OCI-LY7 (cell line): ENCODE measurements at regions not wholly inside any gene's neighbourhood (a gene's known extent, or its start where the extent isn't known, plus 50 kb on each side); places are given as distances from the start of the nearest gene placed in this dataset.

ENCODE experiments used
- BruUV-seq: library from RNA; stranded (reverse); fragments of 400-500 nt; replicated peaks from 2 replicates; lab custom pipeline; 2021; lab: Mats Ljungman, UMichigan
- CTCF ChIA-PET: fragments of 300-600 bp; sonication (Branson Sonifier 250); formaldehyde crosslinking; loops from one replicate; lab custom pipeline; 2022; ENCODE audit warnings: antibody characterized with exemption; ENCODE audit not compliant: unreplicated experiment; lab: Charles Lee
- POLR2A ChIA-PET: fragments of 300-600 bp; sonication (Branson Sonifier 250); formaldehyde crosslinking; loops from one replicate; lab custom pipeline; 2022; ENCODE audit warnings: antibody characterized with exemption; lab: Charles Lee
- DNase-seq: peaks from one replicate; pipeline ENCODE4 v3.0.0-alpha.2; 2015; ENCODE audit warnings: low spot score
- H2AFZ ChIP-seq: fragments of 200-600 bp; sonication (generic), shearing (Covaris generic); 2 replicates; pipeline ENCODE4 v1.6.1; 2014; ENCODE audit warnings: mild to moderate bottlenecking, antibody characterized with exemption, low read length, moderate library complexity
- H3K27ac ChIP-seq: fragments of 200-600 bp; sonication (generic); 2 replicates; pipeline ENCODE4 v1.5.1; 2014; ENCODE audit warnings: mixed run types, low read depth, mild to moderate bottlenecking, moderate library complexity, low read length, inconsistent platforms; ENCODE audit not compliant: poor library complexity, severe bottlenecking
- H3K36me3 ChIP-seq: fragments of 200-600 bp; sonication (generic); 2 replicates; pipeline ENCODE4 v1.6.1; 2014; ENCODE audit warnings: mild to moderate bottlenecking, antibody characterized with exemption, low read length, moderate library complexity, mixed read lengths; ENCODE audit not compliant: insufficient read depth
- H3K4me1 ChIP-seq: fragments of 200-600 bp; sonication (generic); 2 replicates; pipeline ENCODE4 v1.5.1; 2014; ENCODE audit warnings: mild to moderate bottlenecking, low read length; ENCODE audit not compliant: insufficient read depth, poor library complexity, severe bottlenecking
- H3K4me2 ChIP-seq: fragments of 200-600 bp; sonication (generic); 2 replicates; pipeline ENCODE4 v1.6.1; 2014; ENCODE audit warnings: mild to moderate bottlenecking, low read length
- H3K4me3 ChIP-seq: fragments of 200-600 bp; sonication (generic); 2 replicates; pipeline ENCODE4 v1.5.1; 2014; ENCODE audit warnings: mild to moderate bottlenecking, low read depth, low read length; ENCODE audit not compliant: poor library complexity, severe bottlenecking
- H3K79me2 ChIP-seq: fragments of 200-600 bp; sonication (generic); 2 replicates; pipeline ENCODE4 v1.6.1; 2016; ENCODE audit warnings: low read depth, mild to moderate bottlenecking, low read length, moderate library complexity, mixed read lengths; ENCODE audit not compliant: insufficient read depth
- H3K9me2 ChIP-seq: fragments of 200-600 bp; sonication (generic); 2 replicates; pipeline ENCODE4 v1.6.1; 2016; ENCODE audit warnings: mild to moderate bottlenecking, low read length, mixed read lengths; ENCODE audit not compliant: insufficient read depth
- H3K9me3 ChIP-seq: fragments of 200-600 bp; sonication (generic); 2 replicates; pipeline ENCODE4 v1.6.1; 2014; ENCODE audit warnings: mild to moderate bottlenecking, mixed run types, low read length, mixed read lengths
- H4K20me1 ChIP-seq: fragments of 200-600 bp; sonication (generic); 2 replicates; pipeline ENCODE4 v1.6.1; 2014; ENCODE audit warnings: mild to moderate bottlenecking, antibody characterized with exemption, low read length, moderate library complexity, mixed read lengths; ENCODE audit not compliant: insufficient read depth
- CTCF ChIP-seq: fragments of 200-600 bp; sonication (generic); conservative IDR thresholded peaks from 2 replicates; pipeline ENCODE4 v1.5.1; 2014; ENCODE audit warnings: mild to moderate bottlenecking, antibody characterized with exemption, low read length, moderate library complexity, mixed read lengths
- EZH2phosphoT487 ChIP-seq: fragments of 200-600 bp; sonication (generic); IDR thresholded peaks from 2 replicates; pipeline ENCODE4 v1.6.1; 2018; ENCODE audit warnings: low read depth, borderline replicate concordance, mild to moderate bottlenecking, mixed run types, antibody characterized with exemption, low read length, moderate library complexity, mixed read lengths
- intact Hi-C: fragments of 100-400 bp; cut with micrococcal nuclease; formaldehyde crosslinking; loops from one replicate; pipeline ENCODE4 v1.10.0; 2022; ENCODE audit not compliant: unreplicated experiment

- Histone ChIP-seq H3K4me3 (no peak overlapping the region), H3K27ac (no peak overlapping the region), H3K9me3 (no peaks in the 10 kb centered on the region), H2AFZ (0 out of 2 replicates have a peak overlapping the region, but pooled peaks have one; percentile 23), H3K4me2 (no peak overlapping the region), H3K4me1 (peaks cover 4% of the 10 kb centered on the region), H3K9me2 (no peaks in the 10 kb centered on the region), H4K20me1 (no peaks in the 10 kb centered on the region), H3K79me2 (no peaks in the 10 kb centered on the region), H3K36me3 (no peaks in the 10 kb centered on the region)
- no peak for TF ChIP-seq EZH2phosphoT487
- no peak for TF ChIP-seq CTCF
- intact Hi-C loops, result no loop called here
- no TSS peak for BruUV-seq
- ChIA-PET POLR2A (no interaction called here), CTCF (no interaction called here)
- no peak for DNase-seq
Measured at GRCh38 chr15:58302832-58303231, 129.0 kb upstream of the LIPC start.

GRCh38 chr15:58303236-58303635, 128.6 kb upstream of the LIPC start:
- Histone ChIP-seq H3K9me3 (no peaks in the 10 kb centered on the region), H3K36me3 (no peaks in the 10 kb centered on the region), H3K4me1 (peaks cover under 1% of the 10 kb centered on the region), H3K27ac (no peak overlapping the region), H3K9me2 (no peaks in the 10 kb centered on the region), H3K4me2 (0 out of 2 replicates have a peak overlapping the region, but pooled peaks have one; percentile 7), H4K20me1 (no peaks in the 10 kb centered on the region), H2AFZ (peak overlapping the region; percentile 23; the same call in 1 of the 2 replicates), H3K4me3 (no peak overlapping the region), H3K79me2 (no peaks in the 10 kb centered on the region)
- POLR2A ChIA-PET, result no interaction called here
- BruUV-seq, result no TSS peak
- no peak for DNase-seq
- no peak for TF ChIP-seq EZH2phosphoT487
- TF ChIP-seq CTCF, result no peak
- CTCF ChIA-PET, result no interaction called here
- intact Hi-C loops, result no loop called here

- Histone ChIP-seq H2AFZ (peak overlapping the region; percentile 41; the same call in 1 of the 2 replicates), H3K36me3 (no peaks in the 10 kb centered on the region), H4K20me1 (no peaks in the 10 kb centered on the region), H3K4me2 (no peak overlapping the region), H3K79me2 (no peaks in the 10 kb centered on the region), H3K4me3 (no peak overlapping the region), H3K27ac (no peak overlapping the region), H3K9me2 (no peaks in the 10 kb centered on the region), H3K4me1 (no peaks in the 10 kb centered on the region), H3K9me3 (no peaks in the 10 kb centered on the region)
- no peak for DNase-seq
- CTCF ChIA-PET, result no interaction called here
- TF ChIP-seq EZH2phosphoT487 (no peak), CTCF (no peak)
- intact Hi-C loops, result no loop called here
- POLR2A ChIA-PET, result interaction anchor here (0.9 kb wide), 1 partner anchor 11 kb away, joined by 3 read pairs; no protein-coding TSS in a partner anchor
- no TSS peak for BruUV-seq
Measured at GRCh38 chr15:58306591-58307312, 125.0 kb upstream of the LIPC start.
